Endothelial cell of umbilical vein (primary cell): ENCODE measurements at regions not wholly inside any gene's neighbourhood (a gene's known extent, or its start where the extent isn't known, plus 50 kb on each side); places are given as distances from the start of the nearest gene placed in this dataset.

Experiments
- EZH2 ChIP-seq: IDR thresholded peaks from 2 replicates; pipeline ENCODE4 v1.6.1; 2012; ENCODE audit warnings: borderline replicate concordance, low read depth, mild to moderate bottlenecking, moderate library complexity, low read length, inconsistent platforms; ENCODE audit not compliant: severe bottlenecking
- FOS ChIP-seq: IDR thresholded peaks from 2 replicates; pipeline ENCODE4 v1.6.1; 2011; ENCODE audit warnings: mild to moderate bottlenecking, low read length, moderate library complexity, borderline replicate concordance; ENCODE audit not compliant: insufficient read depth
- JUN ChIP-seq: IDR thresholded peaks from 2 replicates; pipeline ENCODE4 v1.6.1; 2011; ENCODE audit warnings: borderline replicate concordance, low read depth; ENCODE audit not compliant: insufficient read length, insufficient read depth
- POLR2A ChIP-seq: IDR thresholded peaks from 2 replicates; pipeline ENCODE4 v1.6.1; 2012; ENCODE audit warnings: low read depth, mild to moderate bottlenecking, control low read depth, low read length
- POLR2AphosphoS5 ChIP-seq: IDR thresholded peaks from 2 replicates; pipeline ENCODE4 v1.6.1; 2012; ENCODE audit warnings: low read depth, mild to moderate bottlenecking, control low read depth, low read length, moderate library complexity; ENCODE audit not compliant: insufficient read depth
- TF ChIP-seq, protein P1 (sequence below), 2 donors: IDR thresholded peaks; 1 replicate in 1 of 2; 2 replicates in 1 of 2; pipeline ENCODE4 v1.5.1; 2011; ENCODE audit warnings: low read length in 2 of 2, mild to moderate bottlenecking in 2 of 2, moderate library complexity in 2 of 2, control low read depth in 1 of 2, inconsistent platforms in 1 of 2, low read depth in 1 of 2; ENCODE audit not compliant: insufficient read depth in 1 of 2; ENCODE audit errors: extremely low read depth in 1 of 2
- TF ChIP-seq, protein P2 (sequence below): IDR thresholded peaks from 2 replicates; pipeline ENCODE4 v1.6.1; 2011; ENCODE audit not compliant: insufficient read depth, insufficient read length

DNA sequence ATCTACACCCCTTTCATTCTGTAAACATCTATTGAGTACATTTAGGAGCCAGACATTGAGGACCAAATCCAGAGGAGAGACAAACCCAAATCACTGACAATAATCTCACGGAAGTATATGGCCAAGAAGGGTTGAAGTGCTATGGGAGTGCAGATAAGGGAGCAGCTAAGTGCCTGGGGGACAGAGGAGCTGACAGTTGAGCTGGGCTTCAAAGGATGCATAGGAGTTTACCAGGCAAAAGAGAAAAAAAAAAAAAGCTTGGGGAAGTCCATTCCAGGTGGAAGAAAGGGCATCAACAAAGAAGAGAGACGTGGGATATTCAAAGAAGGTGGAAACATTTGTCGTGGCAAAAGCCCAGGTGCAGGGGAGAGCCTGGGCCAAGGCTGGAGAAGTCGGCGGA, 60.5 kb upstream of the NANOS1 start:
- TF ChIP-seq, protein P1, sequence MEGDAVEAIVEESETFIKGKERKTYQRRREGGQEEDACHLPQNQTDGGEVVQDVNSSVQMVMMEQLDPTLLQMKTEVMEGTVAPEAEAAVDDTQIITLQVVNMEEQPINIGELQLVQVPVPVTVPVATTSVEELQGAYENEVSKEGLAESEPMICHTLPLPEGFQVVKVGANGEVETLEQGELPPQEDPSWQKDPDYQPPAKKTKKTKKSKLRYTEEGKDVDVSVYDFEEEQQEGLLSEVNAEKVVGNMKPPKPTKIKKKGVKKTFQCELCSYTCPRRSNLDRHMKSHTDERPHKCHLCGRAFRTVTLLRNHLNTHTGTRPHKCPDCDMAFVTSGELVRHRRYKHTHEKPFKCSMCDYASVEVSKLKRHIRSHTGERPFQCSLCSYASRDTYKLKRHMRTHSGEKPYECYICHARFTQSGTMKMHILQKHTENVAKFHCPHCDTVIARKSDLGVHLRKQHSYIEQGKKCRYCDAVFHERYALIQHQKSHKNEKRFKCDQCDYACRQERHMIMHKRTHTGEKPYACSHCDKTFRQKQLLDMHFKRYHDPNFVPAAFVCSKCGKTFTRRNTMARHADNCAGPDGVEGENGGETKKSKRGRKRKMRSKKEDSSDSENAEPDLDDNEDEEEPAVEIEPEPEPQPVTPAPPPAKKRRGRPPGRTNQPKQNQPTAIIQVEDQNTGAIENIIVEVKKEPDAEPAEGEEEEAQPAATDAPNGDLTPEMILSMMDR (IDR thresholded peaks at IDR 0.05; ENCODE audit: extremely low read depth in 1 of 2, insufficient read depth in 1 of 2, low read depth in 1 of 2, low read length in 2 of 2), result no peak
- TF ChIP-seq POLR2AphosphoS5, result no peak
- no peak for TF ChIP-seq EZH2
- TF ChIP-seq POLR2A, result no peak
- TF ChIP-seq FOS, result no peak
- no peak for TF ChIP-seq JUN
- TF ChIP-seq, protein P2, sequence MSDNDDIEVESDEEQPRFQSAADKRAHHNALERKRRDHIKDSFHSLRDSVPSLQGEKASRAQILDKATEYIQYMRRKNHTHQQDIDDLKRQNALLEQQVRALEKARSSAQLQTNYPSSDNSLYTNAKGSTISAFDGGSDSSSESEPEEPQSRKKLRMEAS, result no peak
